Stimulated activated naive CD4-positive, alpha-beta T cell (primary cell): ENCODE measurements at regions not wholly inside any gene's neighbourhood (a gene's known extent, or its start where the extent isn't known, plus 50 kb on each side); places are given as distances from the start of the nearest gene placed in this dataset.
"Not testable (repeated sequence)": the region's sequence is repeated elsewhere in the genome, so short reads cannot be mapped to it uniquely, and the experiment has no call there.

Experiments
- DNase-seq, 6 experiments: peaks; one replicate each; lab custom pipeline; 2025; lab: John Stamatoyannopoulos, UW

DNA sequence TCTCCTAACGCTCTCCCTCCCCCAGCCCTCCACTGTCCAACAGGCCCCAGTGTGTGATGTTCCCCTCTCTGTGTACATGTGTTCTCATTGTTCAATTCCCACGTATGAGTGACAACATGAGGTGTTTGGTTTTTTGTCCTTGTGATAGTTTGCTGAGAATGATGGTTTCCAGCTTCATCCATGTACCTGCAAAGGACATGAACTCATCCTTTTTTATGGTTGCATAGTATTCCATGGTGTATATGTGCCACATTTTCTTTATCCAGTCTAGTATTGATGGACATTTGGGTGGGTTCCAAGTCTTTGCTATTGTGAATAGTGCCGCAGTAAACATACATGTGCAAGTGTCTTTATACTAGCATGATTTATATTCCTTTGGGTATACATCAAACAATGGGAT lies 347.4 kb downstream of the MAGEE1 start:
- not testable (repeated sequence) for DNase-seq

DNA sequence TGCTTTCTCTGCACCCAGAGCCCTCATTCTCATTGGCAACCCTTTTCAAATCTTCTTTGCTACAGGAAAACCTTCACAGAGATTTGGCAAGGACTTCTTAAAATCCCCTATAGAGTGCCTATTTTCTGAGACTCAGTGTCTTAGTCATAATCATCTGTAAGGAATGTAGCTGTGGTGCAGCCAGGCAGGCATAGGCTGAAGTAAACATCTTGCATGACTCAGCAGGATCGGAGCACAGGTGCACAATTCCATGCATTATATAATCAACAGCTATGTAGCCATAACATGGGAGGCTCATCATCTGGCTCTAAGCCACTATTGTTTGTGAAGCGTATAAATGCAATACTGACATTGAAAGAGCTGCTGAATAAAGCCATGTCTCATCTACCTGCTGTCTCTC lies 368.8 kb downstream of the MAGEE1 start:
- DNase-seq, result no peak

GRCh38 chrX:76802708-76803107 lies 375.2 kb downstream of the MAGEE1 start:
- no peak for DNase-seq

- DNase-seq, result no peak
These were observed 388.2 kb downstream of the MAGEE1 start for GRCh38 chrX:76815754-76816153.

- not testable (repeated sequence) for DNase-seq
These were observed 389.8 kb downstream of the MAGEE1 start for GRCh38 chrX:76817279-76817678.

GRCh38 chrX:76821276-76821675 lies 393.8 kb downstream of the MAGEE1 start:
- DNase-seq, result no peak

GRCh38 chrX:76827672-76828071 lies 400.2 kb downstream of the MAGEE1 start:
- DNase-seq, result no peak

DNA sequence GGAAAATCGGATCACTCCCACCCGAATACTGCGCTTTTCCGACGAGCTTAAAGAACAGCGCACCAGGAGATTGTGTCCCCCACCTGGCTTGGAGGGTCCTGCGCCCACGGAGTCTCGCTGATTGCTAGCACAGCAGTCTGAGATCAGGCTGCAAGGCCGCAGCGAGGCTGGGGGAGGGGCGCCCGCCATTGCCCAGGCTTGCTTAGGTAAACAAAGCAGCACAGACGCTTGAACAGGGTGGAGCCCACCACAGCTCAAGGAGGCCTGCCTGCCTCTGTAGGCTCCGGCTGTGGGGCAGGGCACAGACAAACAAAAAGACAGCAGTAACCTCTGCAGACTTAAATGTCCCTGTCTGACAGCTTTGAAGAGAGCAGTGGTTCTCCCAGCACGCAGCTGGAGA lies 413.4 kb downstream of the MAGEE1 start:
- not testable (repeated sequence) for DNase-seq

- DNase-seq, result no peak
These were observed 423.3 kb downstream of the MAGEE1 start for GRCh38 chrX:76850851-76851250.

DNA sequence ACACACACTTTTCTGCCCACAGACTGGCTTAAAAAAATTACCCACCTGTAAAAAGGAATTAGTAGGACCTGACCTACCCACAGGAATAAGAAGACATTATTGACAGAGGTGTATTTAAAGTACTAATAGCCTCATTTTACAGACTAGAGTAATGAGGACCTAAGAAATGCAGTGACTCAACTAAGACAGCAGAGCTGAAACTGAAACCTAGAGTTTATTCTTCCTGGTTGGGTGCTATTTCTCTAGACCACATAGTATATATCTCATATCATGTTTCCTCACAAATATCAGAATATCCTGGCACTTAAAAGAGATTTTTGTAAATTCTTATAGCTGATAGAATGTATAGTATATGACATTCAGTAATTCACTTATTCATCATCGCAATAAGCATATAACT lies 435.0 kb downstream of the MAGEE1 start:
- no peak for DNase-seq

DNA sequence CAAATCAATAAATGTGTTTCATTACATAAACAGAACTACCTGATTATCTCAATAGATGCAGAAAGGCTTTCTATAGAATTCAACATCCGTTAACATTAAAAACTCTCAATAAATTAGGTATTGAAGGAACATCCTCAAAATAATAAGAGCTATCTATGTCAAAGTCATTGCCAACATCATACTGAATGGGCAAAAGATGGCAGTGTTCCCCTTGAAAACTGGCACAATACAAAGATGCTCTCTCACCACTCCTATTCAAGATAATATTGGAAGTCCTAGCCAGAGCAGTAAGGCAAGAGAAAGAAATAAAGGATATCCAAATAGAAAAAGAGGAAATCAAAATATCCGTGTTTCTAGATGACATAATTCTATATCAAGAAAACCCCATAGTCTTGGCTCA lies 466.4 kb downstream of the MAGEE1 start:
- no peak for DNase-seq

- no peak for DNase-seq
These were observed 488.3 kb downstream of the MAGEE1 start for GRCh38 chrX:76915836-76916235.

GRCh38 chrX:76918033-76918432 lies 490.5 kb downstream of the MAGEE1 start:
- DNase-seq, result no peak

GRCh38 chrX:76919761-76920160 lies 492.3 kb downstream of the MAGEE1 start:
- DNase-seq, result no peak

- DNase-seq, result no peak
These were observed 493.1 kb downstream of the MAGEE1 start for GRCh38 chrX:76920607-76921006.

DNA sequence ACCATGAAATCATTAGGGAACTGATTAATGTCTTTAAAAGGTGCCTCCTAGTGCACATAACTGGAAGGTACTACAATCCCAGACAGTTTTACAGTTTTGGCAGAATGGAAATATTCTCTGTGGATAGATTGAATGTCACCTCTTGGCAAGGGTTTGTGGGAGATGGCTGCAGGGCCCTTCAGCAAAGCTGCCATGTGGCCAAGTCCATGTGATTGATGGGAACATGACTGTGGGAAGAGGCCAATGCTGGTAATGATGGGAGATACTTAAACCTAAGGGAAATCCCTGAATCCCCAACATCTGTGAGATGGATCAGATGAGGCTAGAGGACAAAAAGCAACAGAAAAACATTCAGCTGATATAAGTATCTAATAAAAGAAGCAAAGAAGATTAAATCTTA lies 493.7 kb downstream of the MAGEE1 start:
- DNase-seq, result no peak

GRCh38 chrX:76922100-76922499 lies 494.6 kb downstream of the MAGEE1 start:
- DNase-seq, result no peak

DNA sequence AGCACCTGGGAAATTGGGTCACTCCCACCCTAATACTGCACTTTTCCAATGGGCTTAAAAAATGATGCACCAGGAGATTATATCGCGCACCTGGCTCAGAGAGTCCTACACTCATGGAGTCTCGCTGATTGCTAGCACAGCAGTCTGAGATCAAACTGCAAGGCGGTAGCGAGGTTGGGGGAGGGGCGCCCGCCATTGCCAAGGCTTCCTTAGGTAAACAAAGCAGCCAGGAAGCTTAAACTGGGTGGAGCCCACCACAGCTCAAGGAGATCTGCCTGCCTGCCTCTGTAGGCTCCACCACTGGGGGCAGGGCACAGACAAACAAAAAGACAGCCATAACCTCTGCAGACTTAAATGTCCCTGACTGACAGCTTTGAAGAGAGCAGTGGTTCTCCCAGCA lies 497.1 kb downstream of the MAGEE1 start:
- DNase-seq, result not testable (repeated sequence)

GRCh38 chrX:76931518-76931917 lies 504.0 kb downstream of the MAGEE1 start:
- no peak for DNase-seq

GRCh38 chrX:76957485-76957884 lies 489.7 kb upstream of the FGF16 start:
- DNase-seq, result no peak

- no peak for DNase-seq
These were observed 475.5 kb upstream of the FGF16 start for GRCh38 chrX:76971393-76972376.

DNA sequence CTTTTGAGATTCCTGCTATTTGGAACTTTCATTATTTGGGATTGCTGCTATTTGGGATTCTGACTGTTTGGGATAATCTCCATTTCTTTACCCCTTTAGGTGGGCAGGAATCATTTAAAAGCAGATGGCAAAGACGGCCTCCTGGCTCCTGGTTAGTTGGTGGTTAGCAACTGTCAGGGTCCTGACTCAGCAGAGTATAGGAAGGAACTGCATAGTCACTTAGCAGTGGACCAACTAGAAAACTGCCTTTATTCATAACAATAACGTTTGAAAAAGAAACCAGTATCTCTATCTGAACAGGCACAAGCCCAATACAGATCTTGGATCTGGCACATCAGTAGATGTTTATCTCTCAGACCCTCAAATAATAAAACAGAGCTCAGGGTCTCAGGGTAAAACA lies 469.7 kb upstream of the FGF16 start:
- DNase-seq, result no peak

DNA sequence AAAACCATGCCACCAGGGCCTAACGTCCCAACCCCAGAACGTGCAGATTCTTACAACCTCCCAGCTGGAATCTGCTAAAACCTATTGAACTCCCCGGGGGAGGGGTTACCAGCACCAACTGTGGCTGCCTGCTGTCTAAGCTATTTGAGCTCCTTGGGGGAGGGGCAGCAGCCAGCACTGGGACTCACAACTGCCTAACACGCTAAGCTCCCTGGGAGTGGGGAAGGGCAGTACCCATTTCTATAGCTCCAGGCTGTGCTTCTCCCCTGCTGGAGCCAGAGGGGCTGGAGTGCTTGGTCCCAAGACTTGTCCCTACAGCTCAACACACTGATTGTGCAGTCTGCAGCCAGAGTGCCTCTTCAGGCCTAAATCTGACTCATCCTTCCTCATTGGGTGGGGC lies 459.8 kb upstream of the FGF16 start:
- DNase-seq, result no peak

DNA sequence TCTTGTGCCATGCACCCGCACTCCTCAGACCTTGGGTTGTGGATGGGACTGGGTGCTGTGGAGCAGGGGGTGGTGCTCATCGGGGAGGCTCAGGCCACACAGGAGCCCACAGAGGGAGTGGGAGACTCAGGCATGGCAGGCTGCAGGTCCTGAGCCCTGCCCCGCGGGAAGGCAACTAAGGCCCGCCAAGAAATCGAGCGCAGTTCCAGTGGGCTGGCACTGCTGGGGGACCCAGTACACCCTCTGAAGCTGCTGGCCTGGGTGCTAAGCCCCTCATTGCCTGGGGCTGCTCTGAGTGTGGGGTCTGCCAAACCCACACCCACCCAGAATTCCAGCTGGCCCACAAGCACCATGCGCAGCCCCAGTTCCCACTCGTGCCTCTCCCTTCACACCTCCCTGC lies 450.5 kb upstream of the FGF16 start:
- DNase-seq, result no peak
